Loucy (cell line): ENCODE measurements at regions not wholly inside any gene's neighbourhood (a gene's known extent, or its start where the extent isn't known, plus 50 kb on each side); places are given as distances from the start of the nearest gene placed in this dataset.

Experiments used
- H2AFZ ChIP-seq: fragments of 200-600 bp; sonication (generic); 2 replicates; pipeline ENCODE4 v1.6.0; 2016; ENCODE audit warnings: antibody characterized with exemption, mild to moderate bottlenecking, low read length, moderate library complexity
- H3F3A ChIP-seq: fragments of 200-600 bp; 2 replicates; pipeline ENCODE4 v1.6.0; 2016; ENCODE audit warnings: antibody characterized with exemption, low read depth, mild to moderate bottlenecking
- H3K27me3 ChIP-seq: fragments of 200-600 bp; sonication (generic); 2 replicates; pipeline ENCODE4 v1.6.1; 2014; ENCODE audit warnings: low read length, mild to moderate bottlenecking; ENCODE audit not compliant: insufficient read depth, poor library complexity, severe bottlenecking
- H3K36me3 ChIP-seq: fragments of 200-600 bp; sonication (generic); 2 replicates; pipeline ENCODE4 v1.6.1; 2016; ENCODE audit warnings: low read length; ENCODE audit not compliant: insufficient read depth
- H3K4me1 ChIP-seq: fragments of 200-600 bp; sonication (generic); 2 replicates; pipeline ENCODE4 v1.5.1; 2014; ENCODE audit warnings: low read length, mild to moderate bottlenecking; ENCODE audit not compliant: insufficient read depth, poor library complexity, severe bottlenecking
- H3K4me2 ChIP-seq: fragments of 200-600 bp; sonication (generic); 2 replicates; pipeline ENCODE4 v1.6.0; 2014; ENCODE audit warnings: antibody characterized with exemption, low read length, low read depth, mild to moderate bottlenecking; ENCODE audit not compliant: poor library complexity, severe bottlenecking
- H3K4me3 ChIP-seq: fragments of 200-600 bp; sonication (generic); 2 replicates; pipeline ENCODE4 v1.5.1; 2014; ENCODE audit warnings: low read length, mild to moderate bottlenecking, mixed read lengths; ENCODE audit not compliant: poor library complexity, severe bottlenecking
- H3K79me2 ChIP-seq: fragments of 200-600 bp; sonication (generic); 2 replicates; pipeline ENCODE4 v1.6.1; 2014; ENCODE audit warnings: low read length; ENCODE audit not compliant: insufficient read depth
- H3K9ac ChIP-seq: fragments of 200-600 bp; sonication (generic); 2 replicates; pipeline ENCODE4 v1.6.0; 2014; ENCODE audit warnings: mild to moderate bottlenecking, low read depth, low read length, moderate library complexity; ENCODE audit not compliant: poor library complexity, severe bottlenecking
- H3K9me2 ChIP-seq: fragments of 200-600 bp; sonication (generic); replicated peaks from 2 replicates; pipeline ENCODE4 v1.6.1; 2016; ENCODE audit warnings: low read depth, low read length, mixed read lengths
- H3K9me3 ChIP-seq: fragments of 200-600 bp; sonication (generic); 2 replicates; pipeline ENCODE4 v1.6.1; 2014; ENCODE audit warnings: mild to moderate bottlenecking, antibody characterized with exemption, low read length, low read depth; ENCODE audit not compliant: insufficient read depth
- H4K20me1 ChIP-seq: fragments of 200-600 bp; sonication (generic); 2 replicates; pipeline ENCODE4 v1.6.0; 2014; ENCODE audit warnings: antibody characterized with exemption, low read length, mild to moderate bottlenecking; ENCODE audit not compliant: insufficient read depth, poor library complexity, severe bottlenecking
- CTCF ChIP-seq: fragments of 200-600 bp; sonication (generic); conservative IDR thresholded peaks from 2 replicates; pipeline ENCODE4 v1.5.1; 2014; ENCODE audit warnings: mild to moderate bottlenecking, antibody characterized with exemption, low read length
- EZH2phosphoT487 ChIP-seq: fragments of 200-600 bp; IDR thresholded peaks from 2 replicates; pipeline ENCODE4 v1.6.1; 2018; ENCODE audit warnings: antibody characterized with exemption, mild to moderate bottlenecking, moderate library complexity, borderline replicate concordance

GRCh38 chr19:32186542-32187330, 158.7 kb upstream of the ZNF507 start:
- TF ChIP-seq EZH2phosphoT487 (no peak), CTCF (no peak)

GRCh38 chr19:32188921-32189320, 156.5 kb upstream of the ZNF507 start:
- Histone ChIP-seq H3K27me3 (no peaks in the 10 kb centered on the region), H3K4me2 (no peak overlapping the region), H2AFZ (no peak overlapping the region), H3K9me3 (no peaks in the 10 kb centered on the region), H3K4me1 (no peaks in the 10 kb centered on the region), H3K4me3 (no peak overlapping the region), H3K36me3 (no peaks in the 10 kb centered on the region), H4K20me1 (no peaks in the 10 kb centered on the region), H3K79me2 (no peaks in the 10 kb centered on the region), H3K9ac (no peak overlapping the region), H3F3A (no peaks in the 10 kb centered on the region), H3K9me2 (no peaks in the 10 kb centered on the region)
- no peak for TF ChIP-seq CTCF
- no peak for TF ChIP-seq EZH2phosphoT487

More at GRCh38 chr19:32186542-32187330, 158.7 kb upstream of the ZNF507 start:
- H2AFZ ChIP-seq, result no peak overlapping the region
- H3K9ac ChIP-seq, result no peak overlapping the region
- no peaks in the 10 kb centered on the region for H3K9me3 ChIP-seq
- H3K27me3 ChIP-seq, result no peaks in the 10 kb centered on the region
- no peaks in the 10 kb centered on the region for H3K4me1 ChIP-seq
- H3K4me2 ChIP-seq, result no peak overlapping the region
- no peaks in the 10 kb centered on the region for H3F3A ChIP-seq
- no peak overlapping the region for H3K4me3 ChIP-seq
- H3K79me2 ChIP-seq, result no peaks in the 10 kb centered on the region
- no peaks in the 10 kb centered on the region for H4K20me1 ChIP-seq
- no peaks in the 10 kb centered on the region for H3K36me3 ChIP-seq
- H3K9me2 ChIP-seq, result no peaks in the 10 kb centered on the region

GRCh38 chr19:32189956-32190706, 155.3 kb upstream of the ZNF507 start:
- H3F3A ChIP-seq, result no peaks in the 10 kb centered on the region
- H3K36me3 ChIP-seq, result no peaks in the 10 kb centered on the region
- H3K27me3 ChIP-seq, result no peaks in the 10 kb centered on the region
- no peaks in the 10 kb centered on the region for H3K4me1 ChIP-seq
- H3K9me2 ChIP-seq, result no peaks in the 10 kb centered on the region
- H3K79me2 ChIP-seq, result no peaks in the 10 kb centered on the region
- no peaks in the 10 kb centered on the region for H4K20me1 ChIP-seq
- no peak overlapping the region for H3K9ac ChIP-seq
- no peak overlapping the region for H3K4me2 ChIP-seq
- H2AFZ ChIP-seq, result no peak overlapping the region
- TF ChIP-seq EZH2phosphoT487, result no peak
- no peaks in the 10 kb centered on the region for H3K9me3 ChIP-seq
- no peak overlapping the region for H3K4me3 ChIP-seq
